ENCODE measurements at regions not wholly inside any gene's neighbourhood (a gene's known extent, or its start where the extent isn't known, plus 50 kb on each side); places are given as distances from the start of the nearest gene placed in this dataset.
A peak's percentile ranks its signal among the peaks of the same experiment; 100 is the strongest.

- Histone ChIP-seq H3K36me3 (replicated peaks in 1 of 2; ENCODE audit: control extremely low read depth in 1 of 2, control insufficient read depth in 1 of 2, extremely low read depth in 1 of 2, insufficient read depth in 2 of 2, low read length in 1 of 2) (no peaks in the 10 kb centered on the region), H3K4me1 (ENCODE audit: control insufficient read depth in 2 of 2, insufficient read depth in 2 of 2, low read length in 2 of 2) (peaks cover 16 to 18% of the 10 kb centered on the region in 2 donors), H3K9ac (ENCODE audit: low read length) (no peak overlapping the region), H3K27ac (ENCODE audit: low read length in 2 of 2) (no peak overlapping the region), H2AFZ (ENCODE audit: insufficient read depth, low read depth, low read length, poor library complexity, severe bottlenecking) (peak overlapping the region; percentile 14), H3K27me3 (replicated peaks in 1 of 4; ENCODE audit: control extremely low read depth in 1 of 4, control insufficient read depth in 3 of 4, insufficient read depth in 4 of 4, low read length in 3 of 4) (no peaks in the 10 kb centered on the region), H3K4me2 (replicated peaks; ENCODE audit: low read depth, low read length, poor library complexity, severe bottlenecking) (peak overlapping the region; percentile 5), H3K79me2 (ENCODE audit: control insufficient read depth, insufficient read depth, low read length) (no peaks in the 10 kb centered on the region), H3K9me3 (ENCODE audit: control extremely low read depth in 1 of 3, control insufficient read depth in 2 of 3, insufficient read depth in 1 of 3, low read length in 2 of 3) (no peaks in the 10 kb centered on the region), H3K4me3 (ENCODE audit: control extremely low read depth in 1 of 5, extremely low read depth in 1 of 5, insufficient read depth in 1 of 5, low read depth in 2 of 5, low read length in 4 of 5) (no peak overlapping the region), H4K20me1 (ENCODE audit: control insufficient read depth, insufficient read depth, low read length, poor library complexity, severe bottlenecking) (no peaks in the 10 kb centered on the region)
- no peaks in the 10 kb centered on the region for H3K27me3 Mint-ChIP-seq
- peak overlapping the region; percentile 12 for H3K4me3 Mint-ChIP-seq
- DNase-seq (no peak), ATAC-seq (ENCODE audit: low read depth) (peak; percentile 14)
- H3K27ac Mint-ChIP-seq: peak overlapping the region; percentile 12
- H3K9me3 Mint-ChIP-seq (ENCODE audit: insufficient read depth): no peaks in the 10 kb centered on the region
- WGBS (ENCODE audit: insufficient coverage): 60% methylated on average over 1 of the region's 3 CpGs
- CTCF ChIA-PET: interaction anchor here (3.0 kb wide), 1 partner anchor 237 kb away, joined by 10 read pairs; no protein-coding TSS in a partner anchor
- POLR2A ChIA-PET: no interaction called here
- TF ChIP-seq EZH2 (IDR thresholded peaks at IDR 0.05; ENCODE audit: borderline replicate concordance, insufficient read depth, low read depth, low read length, poor library complexity, severe bottlenecking) (no peak), CTCF (IDR thresholded peaks at IDR 0.05) (no peak)
- peaks cover 23% of the 10 kb centered on the region for H3K4me1 Mint-ChIP-seq
- intact Hi-C loops (cut with micrococcal nuclease): no loop called here
These were observed 139.3 kb downstream of the NFKBIZ start for GRCh38 chr3:101988596-101988995.

- CTCF ChIA-PET: interaction anchor here (1.9 to 3.0 kb wide), 2 partner anchors 176 to 236 kb away, joined by 7 to 10 read pairs; no protein-coding TSS in a partner anchor
- intact Hi-C loops (cut with micrococcal nuclease): no loop called here
- H3K27ac ChIP-seq (ENCODE audit: low read length in 2 of 2): no peak overlapping the region
- no peak for DNase-seq
- H3K4me3 Mint-ChIP-seq: no peak overlapping the region
- H3K79me2 ChIP-seq (ENCODE audit: control insufficient read depth, insufficient read depth, low read length): no peaks in the 10 kb centered on the region
- H3K9me3 ChIP-seq (ENCODE audit: control extremely low read depth in 1 of 3, control insufficient read depth in 2 of 3, insufficient read depth in 1 of 3, low read length in 2 of 3): no peaks in the 10 kb centered on the region
- no peaks in the 10 kb centered on the region for H3K9me3 Mint-ChIP-seq (ENCODE audit: insufficient read depth)
- no peaks in the 10 kb centered on the region for H3K27me3 Mint-ChIP-seq
- POLR2A ChIA-PET: interaction anchor here (0.6 kb wide), 1 partner anchor 191 kb away, joined by 7 read pairs; no protein-coding TSS in a partner anchor
- no CpG with 5 or more reads among the region's 5 CpGs for WGBS (ENCODE audit: insufficient coverage)
- peaks cover 16 to 18% of the 10 kb centered on the region in 2 donors for H3K4me1 ChIP-seq (ENCODE audit: control insufficient read depth in 2 of 2, insufficient read depth in 2 of 2, low read length in 2 of 2)
- peaks cover 23% of the 10 kb centered on the region for H3K4me1 Mint-ChIP-seq
- ATAC-seq (ENCODE audit: low read depth): no peak
- H3K9ac ChIP-seq (ENCODE audit: low read length): no peak overlapping the region
- no peak overlapping the region for H3K4me2 ChIP-seq (replicated peaks; ENCODE audit: low read depth, low read length, poor library complexity, severe bottlenecking)
- no peaks in the 10 kb centered on the region for H3K27me3 ChIP-seq (replicated peaks in 1 of 4; ENCODE audit: control extremely low read depth in 1 of 4, control insufficient read depth in 3 of 4, insufficient read depth in 4 of 4, low read length in 3 of 4)
- peak overlapping the region; percentile 4 for H2AFZ ChIP-seq (ENCODE audit: insufficient read depth, low read depth, low read length, poor library complexity, severe bottlenecking)
- no peaks in the 10 kb centered on the region for H4K20me1 ChIP-seq (ENCODE audit: control insufficient read depth, insufficient read depth, low read length, poor library complexity, severe bottlenecking)
- no peak overlapping the region for H3K27ac Mint-ChIP-seq
- H3K4me3 ChIP-seq (ENCODE audit: control extremely low read depth in 1 of 5, extremely low read depth in 1 of 5, insufficient read depth in 1 of 5, low read depth in 2 of 5, low read length in 4 of 5): no peak overlapping the region
- H3K36me3 ChIP-seq (replicated peaks in 1 of 2; ENCODE audit: control extremely low read depth in 1 of 2, control insufficient read depth in 1 of 2, extremely low read depth in 1 of 2, insufficient read depth in 2 of 2, low read length in 1 of 2): no peaks in the 10 kb centered on the region
- no peak for TF ChIP-seq EZH2 (IDR thresholded peaks at IDR 0.05; ENCODE audit: borderline replicate concordance, insufficient read depth, low read depth, low read length, poor library complexity, severe bottlenecking)
- TF ChIP-seq CTCF (IDR thresholded peaks at IDR 0.05): no peak
These were observed 140.4 kb downstream of the NFKBIZ start for GRCh38 chr3:101989578-101990200.

Data from B cell (primary cell).